CD4-positive, CD25-positive, alpha-beta regulatory T cell (primary cell): ENCODE measurements at regions not wholly inside any gene's neighbourhood (a gene's known extent, or its start where the extent isn't known, plus 50 kb on each side); places are given as distances from the start of the nearest gene placed in this dataset.

ENCODE experiments used
- ATAC-seq, 2 donors: fragments of 150-1000 bp; cut with Tn5 transposase; one replicate each; pipeline ENCODE4 v1.10.0; 2021; ENCODE audit warnings: low read depth in 2 of 2, moderate number of reproducible peaks in 2 of 2, moderate library complexity in 1 of 2
- DNase-seq, 3 donors: peaks; one replicate each; pipeline versions ENCODE4 v3.0.0 to v3.0.0-alpha.2; 2012 to 2022; ENCODE audit warnings: mixed read lengths in 1 of 3
- H3K27ac ChIP-seq: one replicate; pipeline ENCODE4 v1.7.0; 2013; ENCODE audit warnings: mild to moderate bottlenecking, low read length; ENCODE audit not compliant: insufficient read depth, poor library complexity, severe bottlenecking
- H3K27me3 ChIP-seq: one replicate; pipeline ENCODE4 v1.7.0; 2013; ENCODE audit warnings: low read length; ENCODE audit not compliant: control insufficient read depth, insufficient read depth
- H3K36me3 ChIP-seq: one replicate; pipeline ENCODE4 v1.7.0; 2013; ENCODE audit warnings: mild to moderate bottlenecking, low read length, moderate library complexity; ENCODE audit not compliant: control insufficient read depth, insufficient read depth
- H3K4me1 ChIP-seq: 2 replicates; pipeline ENCODE4 v1.7.0; 2013; ENCODE audit warnings: mild to moderate bottlenecking, low read length; ENCODE audit not compliant: insufficient read depth, control insufficient read depth, poor library complexity, severe bottlenecking
- H3K4me3 ChIP-seq: one replicate; pipeline ENCODE4 v1.7.0; 2013; ENCODE audit warnings: low read depth, mild to moderate bottlenecking, low read length, moderate library complexity
- H3K9me3 ChIP-seq, 2 experiments: 1 replicate in 1 of 2; 2 replicates in 1 of 2; pipeline ENCODE4 v1.7.0; 2013; ENCODE audit warnings: low read length in 2 of 2, mild to moderate bottlenecking in 1 of 2, moderate library complexity in 1 of 2; ENCODE audit not compliant: control insufficient read depth in 2 of 2
- H3K27ac Mint-ChIP-seq, 3 donors: one replicate each; pipeline ENCODE4 v1.8.0; 2020 to 2022; ENCODE audit warnings: mild to moderate bottlenecking in 3 of 3, mixed read lengths in 3 of 3, moderate library complexity in 2 of 3
- H3K27me3 Mint-ChIP-seq: one replicate; pipeline ENCODE4 v1.8.0; 2022; ENCODE audit warnings: mild to moderate bottlenecking, mixed read lengths
- H3K36me3 Mint-ChIP-seq: one replicate; pipeline ENCODE4 v1.8.0; 2020; ENCODE audit warnings: mixed read lengths
- H3K4me1 Mint-ChIP-seq, 4 donors: one replicate each; pipeline ENCODE4 v1.8.0; 2020 to 2022; ENCODE audit warnings: mixed read lengths in 4 of 4, mild to moderate bottlenecking in 1 of 4
- H3K4me3 Mint-ChIP-seq, 4 donors: one replicate each; pipeline ENCODE4 v1.8.0; 2020 to 2022; ENCODE audit warnings: mild to moderate bottlenecking in 4 of 4, mixed read lengths in 4 of 4, moderate library complexity in 3 of 4
- H3K9me3 Mint-ChIP-seq, 7 donors: one replicate each; pipeline ENCODE4 v1.8.0; 2020 to 2022; ENCODE audit warnings: mixed read lengths in 7 of 7, mild to moderate bottlenecking in 3 of 7, moderate library complexity in 2 of 7

DNA sequence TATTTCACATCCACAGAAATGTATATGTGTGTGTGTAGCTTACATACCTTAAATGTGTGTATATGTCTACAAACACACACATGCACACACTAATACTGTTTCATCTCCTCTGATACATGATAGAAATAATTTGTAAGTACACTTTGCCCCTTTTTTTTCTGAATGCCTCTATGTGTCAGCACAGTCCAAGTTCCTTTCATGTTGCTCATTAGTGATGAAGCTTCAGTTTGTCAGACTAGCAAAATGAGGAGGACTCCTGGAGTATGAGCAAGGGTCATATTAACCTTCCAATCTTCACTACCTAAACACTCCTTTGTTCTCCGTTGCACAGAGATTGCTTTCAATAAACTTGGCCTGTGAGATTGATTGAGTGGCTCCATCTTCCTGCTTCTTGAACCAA lies 935.4 kb downstream of the MRPL39 start:
- no peaks in the 10 kb centered on the region for H3K4me1 Mint-ChIP-seq
- H3K27me3 ChIP-seq: no peaks in the 10 kb centered on the region
- H3K4me3 Mint-ChIP-seq: no peak overlapping the region
- ATAC-seq (no peak), DNase-seq (no peak)
- no peak overlapping the region for H3K27ac Mint-ChIP-seq
- H3K27me3 Mint-ChIP-seq: no peaks in the 10 kb centered on the region
- peaks cover 0 to 6% (median 3%) of the 10 kb centered on the region in 7 donors for H3K9me3 Mint-ChIP-seq
- no peak overlapping the region for H3K27ac ChIP-seq
- H3K36me3 Mint-ChIP-seq: no peaks in the 10 kb centered on the region
- H3K9me3 ChIP-seq: no peaks in the 10 kb centered on the region
- H3K36me3 ChIP-seq: no peaks in the 10 kb centered on the region
- no peaks in the 10 kb centered on the region for H3K4me1 ChIP-seq
- H3K4me3 ChIP-seq: no peak overlapping the region

DNA sequence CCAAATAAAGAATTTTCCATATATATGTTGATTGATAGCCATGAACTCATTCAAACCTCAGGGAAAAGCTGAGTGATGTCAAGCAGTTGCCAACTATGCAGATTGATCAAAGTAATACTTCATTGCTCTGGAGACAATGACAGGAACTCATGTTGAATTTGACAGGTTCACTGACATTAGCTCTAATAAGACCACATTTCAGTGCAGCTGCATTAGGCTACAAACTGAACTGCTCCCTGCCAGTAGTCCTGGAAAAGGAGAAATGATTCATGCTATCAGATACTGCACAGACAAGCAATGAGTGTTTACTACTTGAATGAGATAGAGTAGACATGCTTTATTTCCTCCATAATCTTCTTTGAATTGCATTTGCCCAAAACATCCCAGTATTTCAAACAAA lies 948.4 kb downstream of the MRPL39 start:
- H3K27ac Mint-ChIP-seq: no peak overlapping the region
- no peaks in the 10 kb centered on the region for H3K27me3 Mint-ChIP-seq
- Histone ChIP-seq H3K27ac (no peak overlapping the region), H3K4me1 (no peaks in the 10 kb centered on the region), H3K4me3 (no peak overlapping the region), H3K36me3 (no peaks in the 10 kb centered on the region), H3K27me3 (no peaks in the 10 kb centered on the region), H3K9me3 (no peaks in the 10 kb centered on the region)
- DNase-seq (no peak), ATAC-seq (no peak)
- H3K36me3 Mint-ChIP-seq: no peaks in the 10 kb centered on the region
- H3K4me3 Mint-ChIP-seq: no peak overlapping the region
- H3K4me1 Mint-ChIP-seq: no peaks in the 10 kb centered on the region
- H3K9me3 Mint-ChIP-seq: peaks cover 1 to 19% (median 3%) of the 10 kb centered on the region in 7 donors

DNA sequence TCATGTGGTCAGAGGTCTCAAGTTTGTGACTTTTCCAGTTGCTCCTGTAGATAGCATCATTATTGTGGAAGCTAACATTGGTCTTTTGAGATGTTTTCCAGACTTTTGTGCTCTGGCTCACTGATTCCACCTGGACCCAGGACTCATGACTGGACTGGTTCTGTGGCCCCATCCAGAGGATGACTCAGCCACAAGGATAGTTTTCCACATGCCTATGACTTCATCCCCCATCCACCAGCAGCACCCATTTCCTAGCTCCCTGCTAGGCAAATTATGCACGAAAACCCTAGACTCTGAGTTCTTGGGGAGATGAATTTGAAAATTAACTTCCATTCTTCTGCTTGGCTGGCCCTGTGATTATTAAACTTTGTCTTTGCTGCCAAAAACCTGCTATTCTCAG lies 949.3 kb downstream of the MRPL39 start:
- no peaks in the 10 kb centered on the region for H3K27me3 Mint-ChIP-seq
- ATAC-seq: no peak

DNA sequence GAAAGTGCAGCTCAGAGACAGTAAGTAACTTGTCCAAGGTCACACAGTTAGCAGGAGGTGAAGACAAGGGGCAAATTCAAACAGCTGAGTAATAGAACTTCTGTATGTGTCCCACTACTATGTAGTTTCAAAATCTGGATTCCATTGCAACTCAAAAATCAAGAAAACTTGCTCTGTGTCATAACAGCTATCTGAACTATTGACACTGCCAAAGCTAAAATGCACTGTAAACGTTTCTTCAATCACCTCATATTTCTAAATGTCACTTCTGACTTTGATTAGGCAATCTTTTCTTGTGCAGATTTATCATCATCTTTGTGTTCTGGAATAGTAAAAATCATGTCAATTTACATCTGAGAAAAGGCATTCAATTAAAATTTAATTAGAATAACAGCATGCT lies 957.6 kb downstream of the MRPL39 start:
- H3K27ac ChIP-seq: no peak overlapping the region
- ATAC-seq: no peak
- no peak for DNase-seq
- Mint-ChIP-seq H3K9me3 (peaks cover 0 to 12% (median 7%) of the 10 kb centered on the region in 7 donors), H3K4me3 (no peak overlapping the region), H3K36me3 (no peaks in the 10 kb centered on the region), H3K27ac (no peak overlapping the region), H3K27me3 (no peaks in the 10 kb centered on the region), H3K4me1 (peaks cover 0 to 2% (median 0%) of the 10 kb centered on the region in 4 donors)
- no peaks in the 10 kb centered on the region for H3K36me3 ChIP-seq
- H3K4me3 ChIP-seq: no peak overlapping the region
- no peaks in the 10 kb centered on the region for H3K4me1 ChIP-seq
- H3K9me3 ChIP-seq: no peaks in the 10 kb centered on the region
- H3K27me3 ChIP-seq: no peaks in the 10 kb centered on the region

More for the DNA sequence above, 949.3 kb downstream of the MRPL39 start:
- Histone ChIP-seq H3K4me3 (no peak overlapping the region), H3K27me3 (no peaks in the 10 kb centered on the region), H3K36me3 (no peaks in the 10 kb centered on the region), H3K27ac (no peak overlapping the region), H3K4me1 (no peaks in the 10 kb centered on the region), H3K9me3 (no peaks in the 10 kb centered on the region)
- H3K27ac Mint-ChIP-seq: no peak overlapping the region
- no peak for DNase-seq
- no peaks in the 10 kb centered on the region for H3K36me3 Mint-ChIP-seq
- no peaks in the 10 kb centered on the region for H3K4me1 Mint-ChIP-seq
- no peak overlapping the region for H3K4me3 Mint-ChIP-seq
- peaks cover 1 to 19% (median 3%) of the 10 kb centered on the region in 7 donors for H3K9me3 Mint-ChIP-seq

DNA sequence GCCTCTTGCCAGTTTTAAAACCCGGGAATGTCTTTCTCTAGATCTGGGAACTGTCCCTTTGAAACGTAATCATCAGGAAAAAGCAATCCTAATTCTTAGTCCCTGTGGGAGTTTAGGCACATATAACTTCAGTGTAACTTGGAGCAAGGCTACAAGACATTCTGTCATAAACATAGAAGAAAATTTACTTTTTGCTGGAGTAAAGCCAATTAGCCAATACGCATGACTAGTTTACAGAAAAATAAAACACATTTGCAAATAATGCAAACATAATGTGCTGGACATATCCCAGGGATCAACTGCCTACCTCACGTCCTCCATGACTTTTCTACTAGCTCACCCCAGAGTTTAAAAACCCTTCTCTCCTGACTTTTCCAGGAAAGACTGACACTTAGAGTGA lies 970.6 kb downstream of the MRPL39 start:
- ATAC-seq: no peak
- Mint-ChIP-seq H3K36me3 (no peaks in the 10 kb centered on the region), H3K4me3 (no peak overlapping the region), H3K9me3 (peaks cover 0 to 18% (median 6%) of the 10 kb centered on the region in 7 donors), H3K27ac (no peak overlapping the region), H3K4me1 (no peaks in the 10 kb centered on the region), H3K27me3 (no peaks in the 10 kb centered on the region)
- H3K9me3 ChIP-seq: peaks cover 0 to 2% of the 10 kb centered on the region in 2 experiments
- no peak for DNase-seq
- no peaks in the 10 kb centered on the region for H3K4me1 ChIP-seq
- H3K36me3 ChIP-seq: no peaks in the 10 kb centered on the region
- H3K27me3 ChIP-seq: no peaks in the 10 kb centered on the region
- no peak overlapping the region for H3K27ac ChIP-seq
- no peak overlapping the region for H3K4me3 ChIP-seq

DNA sequence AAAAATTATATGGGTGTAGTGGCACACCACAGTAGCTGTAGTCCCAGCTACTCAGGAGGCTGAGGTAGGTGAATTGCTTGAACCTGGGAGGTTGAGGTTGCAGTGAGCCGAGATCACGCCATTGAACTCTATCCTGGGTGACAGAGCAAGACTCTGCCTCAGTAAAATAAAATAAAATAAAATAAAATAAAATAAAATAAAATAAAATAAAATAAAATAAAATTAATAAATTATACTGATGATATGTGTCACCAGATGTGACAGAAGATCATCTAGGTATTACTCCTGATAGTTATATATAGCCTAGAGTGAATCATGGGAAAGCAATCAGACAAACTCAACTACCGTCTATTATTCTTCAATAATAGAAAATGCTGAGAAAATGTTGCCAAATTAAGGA lies 972.5 kb downstream of the MRPL39 start:
- Histone ChIP-seq H3K4me1 (no peaks in the 10 kb centered on the region), H3K36me3 (no peaks in the 10 kb centered on the region), H3K9me3 (peaks cover 0 to 2% of the 10 kb centered on the region in 2 experiments), H3K27ac (no peak overlapping the region), H3K27me3 (no peaks in the 10 kb centered on the region), H3K4me3 (no peak overlapping the region)
- no peak for ATAC-seq
- no peak overlapping the region for H3K27ac Mint-ChIP-seq
- no peak for DNase-seq
- H3K4me3 Mint-ChIP-seq: no peak overlapping the region
- H3K4me1 Mint-ChIP-seq: no peaks in the 10 kb centered on the region
- H3K36me3 Mint-ChIP-seq: no peaks in the 10 kb centered on the region
- H3K27me3 Mint-ChIP-seq: no peaks in the 10 kb centered on the region
- peaks cover 0 to 18% (median 2%) of the 10 kb centered on the region in 7 donors for H3K9me3 Mint-ChIP-seq

DNA sequence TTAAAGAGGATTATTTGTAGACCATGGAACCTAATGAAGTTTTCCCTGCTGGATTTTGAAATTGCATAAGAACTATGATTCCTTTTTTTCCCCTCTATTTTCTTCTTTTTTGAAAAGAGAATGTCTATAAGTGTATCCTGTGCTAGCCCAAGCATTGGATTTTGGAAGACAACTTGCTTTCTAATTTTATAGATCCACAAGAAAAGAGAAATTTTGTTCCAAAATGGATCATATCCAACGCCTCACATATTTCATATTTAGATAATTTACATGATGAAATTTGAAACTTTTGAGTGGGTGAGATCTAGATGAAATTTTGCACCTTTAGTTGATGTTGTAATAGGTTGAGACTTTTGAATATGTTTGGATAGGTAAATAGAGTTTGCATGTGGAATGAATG lies 978.7 kb downstream of the MRPL39 start:
- Mint-ChIP-seq H3K36me3 (no peaks in the 10 kb centered on the region), H3K27me3 (no peaks in the 10 kb centered on the region)

DNA sequence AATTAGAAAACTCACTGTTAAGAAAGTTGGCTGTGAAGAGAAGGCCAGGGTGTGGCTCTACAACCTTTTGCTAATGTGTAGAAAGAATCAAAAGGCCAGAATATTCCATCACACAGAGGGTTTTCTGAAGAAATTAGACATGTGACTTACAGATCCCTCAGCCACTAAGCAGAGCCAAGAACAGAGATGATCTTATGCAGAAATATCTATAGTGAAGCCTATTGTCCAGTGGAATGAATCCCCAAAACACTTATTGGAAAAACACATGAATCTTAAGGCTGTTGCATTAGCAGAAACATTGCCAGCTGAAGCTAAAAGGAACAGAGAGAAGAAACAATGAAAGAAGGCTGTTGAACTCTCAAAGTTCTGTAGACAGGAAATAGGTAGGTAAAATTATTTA lies 979.2 kb downstream of the MRPL39 start:
- H3K9me3 ChIP-seq: peaks cover 0 to 2% of the 10 kb centered on the region in 2 experiments
- H3K27ac ChIP-seq: no peak overlapping the region
- Mint-ChIP-seq H3K36me3 (no peaks in the 10 kb centered on the region), H3K27me3 (no peaks in the 10 kb centered on the region), H3K27ac (no peak overlapping the region), H3K4me3 (no peak overlapping the region), H3K4me1 (no peaks in the 10 kb centered on the region), H3K9me3 (peaks cover 0 to 9% (median 4%) of the 10 kb centered on the region in 7 donors)
- DNase-seq: no peak
- H3K36me3 ChIP-seq: no peaks in the 10 kb centered on the region
- no peak for ATAC-seq
- no peaks in the 10 kb centered on the region for H3K4me1 ChIP-seq
- no peaks in the 10 kb centered on the region for H3K27me3 ChIP-seq
- H3K4me3 ChIP-seq: no peak overlapping the region

More for the DNA sequence above, 978.7 kb downstream of the MRPL39 start:
- no peak overlapping the region for H3K4me3 Mint-ChIP-seq
- no peaks in the 10 kb centered on the region for H3K4me1 Mint-ChIP-seq
- peaks cover 0 to 10% (median 4%) of the 10 kb centered on the region in 7 donors for H3K9me3 Mint-ChIP-seq
- H3K27ac Mint-ChIP-seq: no peak overlapping the region
- Histone ChIP-seq H3K27me3 (no peaks in the 10 kb centered on the region), H3K9me3 (peaks cover 0 to 2% of the 10 kb centered on the region in 2 experiments), H3K4me1 (no peaks in the 10 kb centered on the region), H3K36me3 (no peaks in the 10 kb centered on the region), H3K4me3 (no peak overlapping the region), H3K27ac (no peak overlapping the region)
- DNase-seq (no peak), ATAC-seq (no peak)
